ENCODE measurements at regions not wholly inside any gene's neighbourhood (a gene's known extent, or its start where the extent isn't known, plus 50 kb on each side); places are given as distances from the start of the nearest gene placed in this dataset.

DNA sequence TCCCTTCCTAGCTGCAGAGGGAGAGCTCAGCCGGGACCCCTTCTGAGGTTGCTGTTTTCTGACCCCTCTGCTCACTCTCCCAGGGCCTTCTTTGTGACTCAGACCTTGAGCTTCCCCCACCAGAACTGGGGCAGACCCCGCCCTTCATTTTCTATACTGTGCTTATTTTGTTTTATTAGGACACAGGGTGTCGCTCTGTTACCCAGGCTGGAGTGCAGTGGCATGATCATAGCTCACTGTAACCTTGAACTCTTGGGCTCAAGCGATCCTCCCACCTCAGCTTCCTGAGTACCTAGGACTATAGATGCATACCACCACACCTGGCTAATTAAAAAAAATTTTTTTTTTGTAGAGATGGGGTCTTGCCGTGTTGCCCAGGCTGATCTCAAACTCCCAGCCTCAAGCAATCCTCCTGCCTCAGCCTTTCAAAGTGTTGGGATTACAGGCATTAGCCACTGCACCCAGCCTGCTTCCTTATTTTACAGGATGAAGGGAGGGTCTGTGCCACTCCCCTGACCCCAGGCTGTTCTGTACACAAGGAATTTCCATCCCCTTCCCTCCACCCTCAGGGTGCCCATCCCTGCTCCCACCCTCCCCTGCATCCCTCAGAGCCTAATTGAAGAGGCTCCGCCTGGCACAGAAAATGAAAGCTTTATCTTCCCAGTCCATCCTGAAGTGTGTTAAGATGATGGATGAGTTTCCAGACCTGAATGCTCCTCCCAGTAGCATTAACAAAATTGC is 195.2 kb upstream of the POU3F1 start:
- H3K36me3 ChIP-seq: no peaks in the 10 kb centered on the region
- H3K27ac ChIP-seq: no peak overlapping the region
- H3K4me1 ChIP-seq: no peaks in the 10 kb centered on the region
- no peak overlapping the region for H3K4me3 ChIP-seq
- DNase-seq (ENCODE audit: low spot score in 2 of 2): no peak
- H3K9me3 ChIP-seq: no peaks in the 10 kb centered on the region
- TF ChIP-seq, protein P1, sequence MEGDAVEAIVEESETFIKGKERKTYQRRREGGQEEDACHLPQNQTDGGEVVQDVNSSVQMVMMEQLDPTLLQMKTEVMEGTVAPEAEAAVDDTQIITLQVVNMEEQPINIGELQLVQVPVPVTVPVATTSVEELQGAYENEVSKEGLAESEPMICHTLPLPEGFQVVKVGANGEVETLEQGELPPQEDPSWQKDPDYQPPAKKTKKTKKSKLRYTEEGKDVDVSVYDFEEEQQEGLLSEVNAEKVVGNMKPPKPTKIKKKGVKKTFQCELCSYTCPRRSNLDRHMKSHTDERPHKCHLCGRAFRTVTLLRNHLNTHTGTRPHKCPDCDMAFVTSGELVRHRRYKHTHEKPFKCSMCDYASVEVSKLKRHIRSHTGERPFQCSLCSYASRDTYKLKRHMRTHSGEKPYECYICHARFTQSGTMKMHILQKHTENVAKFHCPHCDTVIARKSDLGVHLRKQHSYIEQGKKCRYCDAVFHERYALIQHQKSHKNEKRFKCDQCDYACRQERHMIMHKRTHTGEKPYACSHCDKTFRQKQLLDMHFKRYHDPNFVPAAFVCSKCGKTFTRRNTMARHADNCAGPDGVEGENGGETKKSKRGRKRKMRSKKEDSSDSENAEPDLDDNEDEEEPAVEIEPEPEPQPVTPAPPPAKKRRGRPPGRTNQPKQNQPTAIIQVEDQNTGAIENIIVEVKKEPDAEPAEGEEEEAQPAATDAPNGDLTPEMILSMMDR (IDR thresholded peaks at IDR 0.05): no peak
- TF ChIP-seq POLR2A (IDR thresholded peaks at IDR 0.05) (no peak), POLR2AphosphoS5 (IDR thresholded peaks at IDR 0.05) (no peak)
- no peaks in the 10 kb centered on the region for H3K27me3 ChIP-seq
- intact Hi-C loops (cut with DNase I; ENCODE audit: low total_unique reads): no loop called here

DNA sequence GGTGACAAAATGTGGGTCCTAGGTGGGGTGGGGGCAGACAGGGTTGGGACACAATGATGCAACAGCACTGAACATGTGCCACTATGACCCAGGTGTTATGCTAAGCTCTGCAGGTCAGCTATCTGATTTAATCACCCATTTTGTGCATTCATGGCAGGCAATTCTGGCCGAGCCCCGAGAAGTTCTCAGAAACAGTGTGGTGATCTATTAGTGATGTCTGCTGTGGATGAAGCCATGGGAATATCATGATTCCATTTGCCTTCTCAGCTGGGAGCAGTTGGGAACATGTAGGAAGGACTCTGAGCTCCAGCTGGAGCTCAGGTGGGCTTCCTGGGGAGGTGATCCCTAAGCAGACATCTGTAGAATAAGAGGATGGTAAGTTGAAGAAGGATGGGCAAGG is 194.0 kb upstream of the POU3F1 start:
- no peak for DNase-seq (ENCODE audit: low spot score in 2 of 2)
- no peak overlapping the region for H3K4me3 ChIP-seq
- H3K27ac ChIP-seq: no peak overlapping the region
- no peaks in the 10 kb centered on the region for H3K9me3 ChIP-seq
- intact Hi-C loops (cut with DNase I; ENCODE audit: low total_unique reads): no loop called here
- no peaks in the 10 kb centered on the region for H3K36me3 ChIP-seq
- H3K27me3 ChIP-seq: no peaks in the 10 kb centered on the region
- TF ChIP-seq, protein P1 (IDR thresholded peaks at IDR 0.05): no peak
- TF ChIP-seq POLR2A (IDR thresholded peaks at IDR 0.05): no peak
- TF ChIP-seq POLR2AphosphoS5 (IDR thresholded peaks at IDR 0.05): no peak
- no peaks in the 10 kb centered on the region for H3K4me1 ChIP-seq

DNA sequence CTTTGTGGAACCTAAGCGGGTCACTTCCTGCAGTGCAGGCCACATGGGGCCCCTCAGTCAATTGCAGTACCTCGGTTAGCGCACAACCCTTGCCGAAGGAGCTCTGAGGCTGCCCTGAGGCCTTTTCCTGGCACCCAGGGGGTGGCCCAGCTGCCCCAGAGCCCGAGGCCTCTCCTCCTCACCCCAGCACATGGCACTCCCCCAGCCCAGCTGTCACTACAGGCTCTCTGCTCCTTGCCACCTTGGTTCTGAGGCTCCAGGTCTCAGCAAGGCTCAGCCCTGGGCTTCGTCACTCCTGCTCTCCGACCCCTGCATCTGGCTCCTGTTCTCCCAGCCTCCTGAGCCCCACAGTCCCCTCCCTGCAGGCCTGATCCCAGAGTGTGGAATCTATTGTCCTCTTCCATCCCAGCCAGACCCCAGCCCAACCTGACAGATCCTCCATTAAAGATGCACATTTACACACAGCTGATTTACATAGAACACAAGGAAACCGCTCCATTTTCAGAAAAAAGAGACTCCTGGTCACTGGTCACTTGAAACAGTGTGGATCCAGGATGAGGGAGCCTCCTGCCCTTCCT is 192.8 kb upstream of the POU3F1 start:
- Histone ChIP-seq H3K27me3 (no peaks in the 10 kb centered on the region), H3K4me1 (no peaks in the 10 kb centered on the region), H3K36me3 (no peaks in the 10 kb centered on the region), H3K9me3 (no peaks in the 10 kb centered on the region), H3K4me3 (no peak overlapping the region), H3K27ac (no peak overlapping the region)
- intact Hi-C loops (cut with DNase I; ENCODE audit: low total_unique reads): no loop called here
- no peak for DNase-seq (ENCODE audit: low spot score in 2 of 2)
- TF ChIP-seq, protein P1 (IDR thresholded peaks at IDR 0.05): no peak
- no peak for TF ChIP-seq POLR2AphosphoS5 (IDR thresholded peaks at IDR 0.05)
- no peak for TF ChIP-seq POLR2A (IDR thresholded peaks at IDR 0.05)

DNA sequence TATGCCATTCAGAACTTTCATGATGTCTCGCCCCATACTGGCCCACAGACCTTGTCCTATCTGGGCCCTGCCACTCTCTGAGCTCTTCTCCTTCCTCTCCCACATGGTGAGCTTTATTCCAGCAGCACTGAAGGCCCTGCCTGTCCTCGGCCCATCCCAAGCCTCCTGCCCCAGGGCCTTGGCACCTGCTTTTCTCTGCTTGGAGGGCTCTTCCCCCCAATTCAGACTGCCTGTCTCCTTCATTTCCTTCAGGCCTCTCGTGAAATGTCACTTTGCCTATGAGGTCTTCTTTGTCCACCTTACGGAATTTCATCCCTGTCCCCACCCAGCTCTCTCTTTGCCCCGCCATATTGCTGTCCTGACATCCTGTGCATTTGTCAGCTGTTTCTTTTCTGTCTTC is 191.7 kb upstream of the POU3F1 start:
- no peak overlapping the region for H3K4me3 ChIP-seq
- no peak for DNase-seq (ENCODE audit: low spot score in 2 of 2)
- H3K9me3 ChIP-seq: no peaks in the 10 kb centered on the region
- no peaks in the 10 kb centered on the region for H3K36me3 ChIP-seq
- TF ChIP-seq, protein P1 (IDR thresholded peaks at IDR 0.05): no peak
- TF ChIP-seq POLR2A (IDR thresholded peaks at IDR 0.05): no peak
- no peak for TF ChIP-seq POLR2AphosphoS5 (IDR thresholded peaks at IDR 0.05)
- H3K27ac ChIP-seq: no peak overlapping the region
- H3K4me1 ChIP-seq: no peaks in the 10 kb centered on the region
- intact Hi-C loops (cut with DNase I; ENCODE audit: low total_unique reads): no loop called here
- H3K27me3 ChIP-seq: no peaks in the 10 kb centered on the region

DNA sequence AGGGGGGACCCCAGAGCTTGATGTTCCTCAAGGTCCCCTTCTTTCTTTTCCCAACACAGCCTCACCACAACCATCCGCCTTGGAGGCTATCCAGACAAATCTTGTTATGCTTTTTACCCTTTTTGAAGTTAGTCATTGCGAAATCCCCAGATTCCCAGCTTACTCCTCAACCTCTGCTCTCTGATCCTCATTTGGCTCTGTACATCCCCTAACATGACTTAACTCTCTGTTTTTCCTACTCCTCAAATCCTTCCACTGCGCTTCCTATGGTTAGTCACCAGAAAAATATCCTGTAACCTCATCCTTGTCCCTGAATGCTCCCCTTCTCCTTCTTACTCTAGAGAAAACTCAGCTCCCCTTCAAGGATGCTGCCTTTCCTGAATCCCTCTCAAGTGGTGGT is 189.1 kb upstream of the POU3F1 start:
- DNase-seq (ENCODE audit: low spot score in 2 of 2): no peak
- Histone ChIP-seq H3K4me1 (no peaks in the 10 kb centered on the region), H3K27ac (no peak overlapping the region), H3K27me3 (no peaks in the 10 kb centered on the region), H3K4me3 (no peak overlapping the region), H3K36me3 (no peaks in the 10 kb centered on the region), H3K9me3 (peaks cover 5 to 9% of the 10 kb centered on the region in 2 donors)
- intact Hi-C loops (cut with DNase I; ENCODE audit: low total_unique reads): no loop called here
- TF ChIP-seq, protein P1 (IDR thresholded peaks at IDR 0.05): no peak

Data from breast epithelium (tissue), 4 donors.